ENCODE measurements at regions not wholly inside any gene's neighbourhood (a gene's known extent, or its start where the extent isn't known, plus 50 kb on each side); places are given as distances from the start of the nearest gene placed in this dataset.

DNA sequence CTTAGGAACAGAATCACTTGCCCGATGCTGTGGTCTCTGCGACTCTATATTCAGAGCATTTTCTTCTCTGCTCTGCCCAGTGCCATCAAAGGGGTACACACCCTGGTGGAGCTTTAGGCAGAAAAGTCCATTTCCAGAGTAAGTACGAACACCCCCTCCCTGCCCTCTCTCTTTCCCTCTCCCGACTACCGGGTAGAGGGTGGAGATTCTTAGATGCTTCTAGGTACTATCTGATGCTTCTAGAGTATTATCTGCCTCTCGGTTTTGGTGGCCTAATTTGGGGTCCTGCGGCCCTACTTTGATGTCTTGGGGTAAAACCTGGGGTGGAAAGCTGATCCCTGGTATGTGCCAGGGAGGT is 245.4 kb upstream of the SOX4 start:
- TF ChIP-seq, protein P1, sequence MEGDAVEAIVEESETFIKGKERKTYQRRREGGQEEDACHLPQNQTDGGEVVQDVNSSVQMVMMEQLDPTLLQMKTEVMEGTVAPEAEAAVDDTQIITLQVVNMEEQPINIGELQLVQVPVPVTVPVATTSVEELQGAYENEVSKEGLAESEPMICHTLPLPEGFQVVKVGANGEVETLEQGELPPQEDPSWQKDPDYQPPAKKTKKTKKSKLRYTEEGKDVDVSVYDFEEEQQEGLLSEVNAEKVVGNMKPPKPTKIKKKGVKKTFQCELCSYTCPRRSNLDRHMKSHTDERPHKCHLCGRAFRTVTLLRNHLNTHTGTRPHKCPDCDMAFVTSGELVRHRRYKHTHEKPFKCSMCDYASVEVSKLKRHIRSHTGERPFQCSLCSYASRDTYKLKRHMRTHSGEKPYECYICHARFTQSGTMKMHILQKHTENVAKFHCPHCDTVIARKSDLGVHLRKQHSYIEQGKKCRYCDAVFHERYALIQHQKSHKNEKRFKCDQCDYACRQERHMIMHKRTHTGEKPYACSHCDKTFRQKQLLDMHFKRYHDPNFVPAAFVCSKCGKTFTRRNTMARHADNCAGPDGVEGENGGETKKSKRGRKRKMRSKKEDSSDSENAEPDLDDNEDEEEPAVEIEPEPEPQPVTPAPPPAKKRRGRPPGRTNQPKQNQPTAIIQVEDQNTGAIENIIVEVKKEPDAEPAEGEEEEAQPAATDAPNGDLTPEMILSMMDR (IDR thresholded peaks at IDR 0.05): no peak
- TF ChIP-seq SIN3A (IDR thresholded peaks at IDR 0.05; ENCODE audit: borderline replicate concordance, insufficient read depth, low read depth, low read length): no peak
